HL-60 (cell line): ENCODE measurements at regions not wholly inside any gene's neighbourhood (a gene's known extent, or its start where the extent isn't known, plus 50 kb on each side); places are given as distances from the start of the nearest gene placed in this dataset.

ENCODE experiments used
- CTCF ChIP-seq: IDR thresholded peaks from one replicate; pipeline ENCODE4 v1.5.1; 2011; ENCODE audit warnings: low read length, control low read depth, inconsistent platforms; ENCODE audit not compliant: insufficient read depth
- POLR2AphosphoS5 ChIP-seq: IDR thresholded peaks from 2 replicates; pipeline ENCODE4 v1.6.1; 2012; ENCODE audit warnings: low read depth
- REST ChIP-seq: IDR thresholded peaks from 2 replicates; pipeline ENCODE4 v1.6.1; 2012; ENCODE audit warnings: low read depth; ENCODE audit not compliant: insufficient replicate concordance
- SPI1 ChIP-seq: IDR thresholded peaks from 2 replicates; pipeline ENCODE4 v1.6.1; 2012; ENCODE audit warnings: low read depth, mild to moderate bottlenecking, borderline replicate concordance

GRCh38 chr3:66885326-66886000 lies 112.6 kb upstream of the KBTBD8 start:
- no peak for TF ChIP-seq CTCF
- TF ChIP-seq SPI1, result no peak
- no peak for TF ChIP-seq REST
- no peak for TF ChIP-seq POLR2AphosphoS5
